HEK293 (cell line): ENCODE measurements at regions not wholly inside any gene's neighbourhood (a gene's known extent, or its start where the extent isn't known, plus 50 kb on each side); places are given as distances from the start of the nearest gene placed in this dataset.

Experiments used
- ZNF785 ChIP-seq: fragments of 450-650 bp; formaldehyde crosslinking; IDR thresholded peaks from 2 replicates; pipeline ENCODE4 v1.5.1; 2016; ENCODE audit warnings: missing biosample characterization, missing genetic modification characterization
- ZNF843 ChIP-seq: fragments of 450-650 bp; formaldehyde crosslinking; IDR thresholded peaks from 2 replicates; pipeline ENCODE4 v1.5.1; 2016; ENCODE audit warnings: missing biosample characterization, missing genetic modification characterization

DNA sequence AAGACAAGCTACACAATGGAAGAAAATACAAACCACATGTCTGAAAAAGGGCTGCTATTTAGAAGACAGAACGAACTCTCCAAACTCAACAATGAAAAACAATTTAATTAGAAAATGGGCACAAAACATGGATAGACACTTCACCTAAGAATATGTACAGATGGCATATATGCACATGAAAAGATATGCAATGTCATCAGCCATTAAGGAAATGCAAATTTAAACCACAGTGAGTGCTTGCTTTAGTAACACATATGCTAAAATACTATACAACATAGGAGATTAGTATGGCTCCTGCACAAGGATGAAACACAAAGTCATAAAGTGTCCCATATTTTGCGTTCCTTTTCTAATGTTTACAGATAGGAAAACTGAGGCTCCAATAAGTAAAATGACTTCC is 60.4 kb upstream of the FAM83B start:
- TF ChIP-seq ZNF843 = no peak
- no peak for TF ChIP-seq ZNF785 (tag by site-specific recombination)
